CD4-positive, alpha-beta T cell treated with Interleukin-12 subunit alpha and Interleukin-12 subunit beta, for 1 hour (primary cell): ENCODE measurements at regions not wholly inside any gene's neighbourhood (a gene's known extent, or its start where the extent isn't known, plus 50 kb on each side); places are given as distances from the start of the nearest gene placed in this dataset.

Experiments
- DNase-seq: peaks from one replicate; pipeline ENCODE4 v3.0.0-alpha.2; 2020

- DNase-seq, result no peak
Measured at GRCh38 chr3:153079386-153079785, 82.6 kb upstream of the RAP2B start.

- DNase-seq, result no peak
Measured at GRCh38 chr3:153080778-153081240, 81.2 kb upstream of the RAP2B start.

GRCh38 chr3:153084431-153084830 lies 77.6 kb upstream of the RAP2B start:
- DNase-seq, result no peak

GRCh38 chr3:153087595-153088566 lies 74.1 kb upstream of the RAP2B start:
- DNase-seq, result no peak

GRCh38 chr3:153089620-153090019 lies 72.4 kb upstream of the RAP2B start:
- DNase-seq, result no peak

GRCh38 chr3:153090973-153091372 lies 71.1 kb upstream of the RAP2B start:
- DNase-seq, result peak; percentile 4

- DNase-seq, result no peak
Measured at GRCh38 chr3:153093629-153094028, 68.4 kb upstream of the RAP2B start.

- DNase-seq, result no peak
Measured at GRCh38 chr3:153094386-153094785, 67.6 kb upstream of the RAP2B start.

GRCh38 chr3:153095441-153095840 lies 66.6 kb upstream of the RAP2B start:
- DNase-seq, result no peak

- DNase-seq, result no peak
Measured at GRCh38 chr3:153096731-153097131, 65.3 kb upstream of the RAP2B start.

GRCh38 chr3:153097213-153097612 lies 64.8 kb upstream of the RAP2B start:
- DNase-seq, result no peak

GRCh38 chr3:153099131-153099530 lies 62.9 kb upstream of the RAP2B start:
- DNase-seq, result no peak

GRCh38 chr3:153103406-153103945 lies 58.5 kb upstream of the RAP2B start:
- DNase-seq, result no peak

- no peak for DNase-seq
Measured at GRCh38 chr3:153110041-153110440, 52.0 kb upstream of the RAP2B start.

GRCh38 chr3:153111016-153111415 lies 51.0 kb upstream of the RAP2B start:
- DNase-seq, result no peak
